Right lobe of liver (tissue), 6 donors: ENCODE measurements at regions not wholly inside any gene's neighbourhood (a gene's known extent, or its start where the extent isn't known, plus 50 kb on each side); places are given as distances from the start of the nearest gene placed in this dataset.

Source experiments
- ATAC-seq, 4 donors: fragments of 200-7000 bp; cut with Tn5 transposase; one replicate each; pipeline ENCODE4 v1.9.1; 2020; ENCODE audit warnings: mild to moderate bottlenecking in 4 of 4, moderate library complexity in 4 of 4
- DNase-seq, 3 donors: peaks; one replicate each; pipeline ENCODE4 v3.0.0-alpha.2; 2020
- H3K27ac ChIP-seq, 3 donors: fragments of 200-600 bp; one replicate each; pipeline ENCODE4 v1.8.0; 2022
- H3K27me3 ChIP-seq, 2 donors: fragments of 200-600 bp; one replicate each; pipeline ENCODE4 v1.8.0; 2022
- H3K36me3 ChIP-seq, 4 donors: fragments of 200-600 bp; sonication (generic) in 1 of 4; one replicate each; pipeline versions ENCODE4 v1.5.1 to v1.8.0; 2017 to 2022; ENCODE audit warnings: control low read depth in 1 of 4
- H3K4me1 ChIP-seq, 4 donors: fragments of 200-600 bp; sonication (generic) in 1 of 4; one replicate each; pipeline versions ENCODE4 v1.5.1 to v1.8.0; 2017 to 2022; ENCODE audit warnings: control low read depth in 1 of 4
- H3K4me3 ChIP-seq, 3 donors: fragments of 200-600 bp; one replicate each; pipeline ENCODE4 v1.8.0; 2022
- H3K9me3 ChIP-seq, 4 donors: fragments of 200-600 bp; sonication (generic) in 1 of 4; one replicate each; pipeline versions ENCODE4 v1.5.1 to v1.8.0; 2017 to 2022; ENCODE audit warnings: control low read depth in 1 of 4
- POLR2A ChIP-seq: fragments of 450-650 bp; IDR thresholded peaks from one replicate; pipeline ENCODE4 v1.6.1; 2017; ENCODE audit warnings: antibody characterized with exemption, mild to moderate bottlenecking
- WGBS: methylation state at CpG from one replicate; pipeline ENCODE4 v1.1.6; 2018; ENCODE audit warnings: low coverage, low lambda C conversion rate; ENCODE audit not compliant: insufficient coverage; ENCODE audit errors: missing lambda C conversion rate; 5-methylcytosine and 5-hydroxymethylcytosine counted together
- intact Hi-C, 2 donors: fragments of 100-400 bp; cut with DNase I; formaldehyde crosslinking; loops; one replicate each; pipeline versions ENCODE4 v1.11.2 to v1.14.1; 2022
- TF ChIP-seq, protein P1 (sequence below), 4 donors: fragments of 200-600 bp in 3 of 4; fragments of 450-650 bp in 1 of 4; IDR thresholded peaks; one replicate each; pipeline versions ENCODE4 v1.5.1 to v1.8.0; 2016 to 2022; ENCODE audit warnings: antibody characterized with exemption in 4 of 4, mild to moderate bottlenecking in 2 of 4
- donor health status: DM: no; HTN: yes; CAD: no.
- donor health status: DM: no; HTN: no; CAD: no.
- donor health status: DM: no; HTN: no; CAD: no.
- donor health status: DM: no; HTN: yes; CAD: no.
- donor health status: DM: no; HTN: yes; CAD: no.

DNA sequence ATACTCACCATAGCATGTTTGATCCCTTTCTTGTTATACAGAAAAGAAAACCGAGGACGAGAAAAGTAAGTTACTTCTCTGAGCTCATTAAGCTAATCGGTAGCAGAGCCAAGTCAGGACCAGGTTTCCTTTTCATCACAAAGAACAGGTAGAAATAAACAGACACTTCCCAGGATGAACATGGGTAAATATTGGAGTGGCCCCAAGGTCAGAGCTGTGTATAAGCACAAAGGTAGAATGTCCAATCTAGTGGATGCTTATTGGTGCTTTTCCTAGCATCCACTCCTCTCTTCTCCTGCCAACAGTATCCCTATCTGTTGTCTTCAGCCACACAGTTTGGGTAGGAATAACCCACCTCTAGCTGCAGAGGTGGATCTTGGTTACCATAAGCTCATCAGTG is 52.8 kb upstream of the THUMPD3 start:
- Histone ChIP-seq H3K4me1 (peaks cover 0 to 12% (median 2%) of the 10 kb centered on the region in 4 donors), H3K27me3 (no peaks in the 10 kb centered on the region), H3K9me3 (no peaks in the 10 kb centered on the region), H3K4me3 (no peak overlapping the region), H3K36me3 (no peaks in the 10 kb centered on the region), H3K27ac (no peak overlapping the region)
- TF ChIP-seq, protein P1, sequence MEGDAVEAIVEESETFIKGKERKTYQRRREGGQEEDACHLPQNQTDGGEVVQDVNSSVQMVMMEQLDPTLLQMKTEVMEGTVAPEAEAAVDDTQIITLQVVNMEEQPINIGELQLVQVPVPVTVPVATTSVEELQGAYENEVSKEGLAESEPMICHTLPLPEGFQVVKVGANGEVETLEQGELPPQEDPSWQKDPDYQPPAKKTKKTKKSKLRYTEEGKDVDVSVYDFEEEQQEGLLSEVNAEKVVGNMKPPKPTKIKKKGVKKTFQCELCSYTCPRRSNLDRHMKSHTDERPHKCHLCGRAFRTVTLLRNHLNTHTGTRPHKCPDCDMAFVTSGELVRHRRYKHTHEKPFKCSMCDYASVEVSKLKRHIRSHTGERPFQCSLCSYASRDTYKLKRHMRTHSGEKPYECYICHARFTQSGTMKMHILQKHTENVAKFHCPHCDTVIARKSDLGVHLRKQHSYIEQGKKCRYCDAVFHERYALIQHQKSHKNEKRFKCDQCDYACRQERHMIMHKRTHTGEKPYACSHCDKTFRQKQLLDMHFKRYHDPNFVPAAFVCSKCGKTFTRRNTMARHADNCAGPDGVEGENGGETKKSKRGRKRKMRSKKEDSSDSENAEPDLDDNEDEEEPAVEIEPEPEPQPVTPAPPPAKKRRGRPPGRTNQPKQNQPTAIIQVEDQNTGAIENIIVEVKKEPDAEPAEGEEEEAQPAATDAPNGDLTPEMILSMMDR (IDR thresholded peaks at IDR 0.05), result no peak
- TF ChIP-seq POLR2A, result no peak
- intact Hi-C loops, result no loop called here
- peak; percentile 36 to 54 (median 48) for ATAC-seq
- 62% methylated on average over 3 of the region's 3 CpGs for WGBS
- DNase-seq, result no peak

DNA sequence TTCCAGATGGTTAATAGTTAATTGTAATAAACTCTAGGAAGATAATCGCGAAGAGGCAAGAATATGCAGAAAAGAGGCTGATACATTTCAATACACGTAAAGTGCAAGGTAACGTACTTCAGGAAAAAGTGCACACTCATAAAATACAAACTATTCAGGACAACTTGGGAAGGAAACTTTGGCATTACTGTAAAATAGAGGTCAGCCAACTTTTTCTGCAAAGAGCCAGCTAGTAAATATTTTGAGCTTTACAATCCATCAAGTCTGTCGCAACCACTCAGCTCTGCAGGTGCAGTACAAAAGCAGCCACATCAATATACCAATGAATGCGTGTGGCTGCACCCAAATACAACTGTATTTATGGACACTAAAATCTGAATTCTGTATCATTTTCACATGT is 51.6 kb upstream of the THUMPD3 start:
- intact Hi-C loops, result no loop called here
- DNase-seq, result no peak
- peak; percentile 64 to 86 (median 78) for ATAC-seq
- Histone ChIP-seq H3K4me3 (no peak overlapping the region), H3K27me3 (no peaks in the 10 kb centered on the region), H3K4me1 (peaks cover 0 to 13% (median 2%) of the 10 kb centered on the region in 4 donors), H3K9me3 (no peaks in the 10 kb centered on the region), H3K27ac (no peak overlapping the region), H3K36me3 (no peaks in the 10 kb centered on the region)
- 25% methylated on average over 6 of the region's 6 CpGs for WGBS
- TF ChIP-seq, protein P1 (IDR thresholded peaks at IDR 0.05), result no peak
- no peak for TF ChIP-seq POLR2A
